ENCODE measurements at regions not wholly inside any gene's neighbourhood (a gene's known extent, or its start where the extent isn't known, plus 50 kb on each side); places are given as distances from the start of the nearest gene placed in this dataset.

- Mint-ChIP-seq H3K27ac (no peak overlapping the region), H3K36me3 (ENCODE audit: low read depth) (no peaks in the 10 kb centered on the region), H3K4me3 (no peak overlapping the region), H3K4me1 (no peaks in the 10 kb centered on the region), H3K9me3 (no peaks in the 10 kb centered on the region), H3K27me3 (peaks cover 11% of the 10 kb centered on the region)
- intact Hi-C loops (cut with micrococcal nuclease), result no loop called here
- ATAC-seq (ENCODE audit: low read depth) (no peak), DNase-seq (no peak)
- CTCF ChIA-PET, result no interaction called here
- TF ChIP-seq CTCF (IDR thresholded peaks at IDR 0.05), result no peak
- POLR2A ChIA-PET, result no interaction called here
These were observed 82.6 kb upstream of the RAP2B start for GRCh38 chr3:153079386-153079785.

GRCh38 chr3:153080778-153081240, 81.2 kb upstream of the RAP2B start:
- no peak for DNase-seq
- Mint-ChIP-seq H3K9me3 (no peaks in the 10 kb centered on the region), H3K4me1 (no peaks in the 10 kb centered on the region), H3K36me3 (ENCODE audit: low read depth) (no peaks in the 10 kb centered on the region), H3K27me3 (peaks cover 13% of the 10 kb centered on the region), H3K4me3 (no peak overlapping the region), H3K27ac (no peak overlapping the region)
- intact Hi-C loops (cut with micrococcal nuclease), result no loop called here
- TF ChIP-seq CTCF (IDR thresholded peaks at IDR 0.05), result no peak
- ChIA-PET POLR2A (no interaction called here), CTCF (no interaction called here)
- ATAC-seq (ENCODE audit: low read depth), result no peak

- no peaks in the 10 kb centered on the region for H3K9me3 Mint-ChIP-seq
- H3K4me1 Mint-ChIP-seq, result no peaks in the 10 kb centered on the region
- TF ChIP-seq CTCF (IDR thresholded peaks at IDR 0.05), result no peak
- H3K27me3 Mint-ChIP-seq, result peaks cover 13% of the 10 kb centered on the region
- CTCF ChIA-PET, result no interaction called here
- POLR2A ChIA-PET, result no interaction called here
- H3K36me3 Mint-ChIP-seq (ENCODE audit: low read depth), result no peaks in the 10 kb centered on the region
- no peak overlapping the region for H3K4me3 Mint-ChIP-seq
- intact Hi-C loops (cut with micrococcal nuclease), result no loop called here
- H3K27ac Mint-ChIP-seq, result no peak overlapping the region
- no peak for DNase-seq
- no peak for ATAC-seq (ENCODE audit: low read depth)
These were observed 77.6 kb upstream of the RAP2B start for GRCh38 chr3:153084431-153084830.

GRCh38 chr3:153087595-153088566, 74.1 kb upstream of the RAP2B start:
- Mint-ChIP-seq H3K27me3 (peaks cover 10% of the 10 kb centered on the region), H3K9me3 (no peaks in the 10 kb centered on the region), H3K36me3 (ENCODE audit: low read depth) (no peaks in the 10 kb centered on the region), H3K27ac (no peak overlapping the region), H3K4me3 (no peak overlapping the region), H3K4me1 (no peaks in the 10 kb centered on the region)
- ChIA-PET POLR2A (no interaction called here), CTCF (no interaction called here)
- no peak for DNase-seq
- TF ChIP-seq CTCF (IDR thresholded peaks at IDR 0.05), result no peak
- no peak for ATAC-seq (ENCODE audit: low read depth)
- intact Hi-C loops (cut with micrococcal nuclease), result no loop called here

GRCh38 chr3:153089620-153090019, 72.4 kb upstream of the RAP2B start:
- ChIA-PET CTCF (no interaction called here), POLR2A (no interaction called here)
- Mint-ChIP-seq H3K36me3 (ENCODE audit: low read depth) (no peaks in the 10 kb centered on the region), H3K27ac (no peak overlapping the region), H3K4me3 (no peak overlapping the region), H3K27me3 (peaks cover 2% of the 10 kb centered on the region), H3K9me3 (no peaks in the 10 kb centered on the region), H3K4me1 (no peaks in the 10 kb centered on the region)
- ATAC-seq (ENCODE audit: low read depth) (no peak), DNase-seq (no peak)
- intact Hi-C loops (cut with micrococcal nuclease), result no loop called here
- TF ChIP-seq CTCF (IDR thresholded peaks at IDR 0.05), result no peak
